ENCODE measurements at regions not wholly inside any gene's neighbourhood (a gene's known extent, or its start where the extent isn't known, plus 50 kb on each side); places are given as distances from the start of the nearest gene placed in this dataset.

DNA sequence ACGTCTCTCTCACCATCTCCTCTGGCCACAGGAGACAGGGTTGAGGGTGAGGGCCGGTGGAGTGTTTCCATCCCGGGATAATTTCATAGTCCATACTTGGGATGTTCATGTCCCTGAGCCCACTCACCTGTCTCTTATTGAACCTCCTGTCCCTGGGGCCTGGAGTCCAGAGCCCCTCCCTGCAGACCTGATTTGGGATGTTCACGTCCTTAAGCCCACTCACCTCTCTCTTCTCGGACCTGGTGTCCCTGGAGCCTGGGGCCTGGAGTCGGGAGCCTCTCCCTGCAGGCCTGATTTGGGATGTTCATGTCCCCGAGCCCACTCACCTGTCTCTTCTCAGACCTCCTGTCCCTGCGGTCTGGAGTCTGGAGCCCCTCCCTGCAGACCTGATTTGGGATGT is 868.2 kb downstream of the BRD1 start:
- TF ChIP-seq KLF16 (tag by site-specific recombination; IDR thresholded peaks at IDR 0.05) (no peak), ZBTB21 (tag by site-specific recombination; IDR thresholded peaks at IDR 0.05) (no peak), ZBTB20 (tag by site-specific recombination; IDR thresholded peaks at IDR 0.05) (no peak), ZNF558 (tag by site-specific recombination; IDR thresholded peaks at IDR 0.05) (no peak), ZNF19 (tag by site-specific recombination; IDR thresholded peaks at IDR 0.05; ENCODE audit: low read depth) (no peak), ZNF202 (tag by site-specific recombination; IDR thresholded peaks at IDR 0.05; ENCODE audit: borderline replicate concordance) (no peak), ZNF248 (tag by site-specific recombination; IDR thresholded peaks at IDR 0.05) (no peak), ZNF660 (tag by site-specific recombination; IDR thresholded peaks at IDR 0.05) (no peak), ZNF792 (tag by site-specific recombination; IDR thresholded peaks at IDR 0.05) (no peak), ZNF155 (tag by site-specific recombination; IDR thresholded peaks at IDR 0.05) (no peak)
- TF ChIP-seq, protein P1, sequence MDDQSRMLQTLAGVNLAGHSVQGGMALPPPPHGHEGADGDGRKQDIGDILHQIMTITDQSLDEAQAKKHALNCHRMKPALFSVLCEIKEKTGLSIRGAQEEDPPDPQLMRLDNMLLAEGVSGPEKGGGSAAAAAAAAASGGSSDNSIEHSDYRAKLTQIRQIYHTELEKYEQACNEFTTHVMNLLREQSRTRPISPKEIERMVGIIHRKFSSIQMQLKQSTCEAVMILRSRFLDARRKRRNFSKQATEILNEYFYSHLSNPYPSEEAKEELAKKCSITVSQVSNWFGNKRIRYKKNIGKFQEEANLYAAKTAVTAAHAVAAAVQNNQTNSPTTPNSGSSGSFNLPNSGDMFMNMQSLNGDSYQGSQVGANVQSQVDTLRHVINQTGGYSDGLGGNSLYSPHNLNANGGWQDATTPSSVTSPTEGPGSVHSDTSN (CRISPR knock-in tag; IDR thresholded peaks at IDR 0.05): no peak
- TF ChIP-seq, protein P2, sequence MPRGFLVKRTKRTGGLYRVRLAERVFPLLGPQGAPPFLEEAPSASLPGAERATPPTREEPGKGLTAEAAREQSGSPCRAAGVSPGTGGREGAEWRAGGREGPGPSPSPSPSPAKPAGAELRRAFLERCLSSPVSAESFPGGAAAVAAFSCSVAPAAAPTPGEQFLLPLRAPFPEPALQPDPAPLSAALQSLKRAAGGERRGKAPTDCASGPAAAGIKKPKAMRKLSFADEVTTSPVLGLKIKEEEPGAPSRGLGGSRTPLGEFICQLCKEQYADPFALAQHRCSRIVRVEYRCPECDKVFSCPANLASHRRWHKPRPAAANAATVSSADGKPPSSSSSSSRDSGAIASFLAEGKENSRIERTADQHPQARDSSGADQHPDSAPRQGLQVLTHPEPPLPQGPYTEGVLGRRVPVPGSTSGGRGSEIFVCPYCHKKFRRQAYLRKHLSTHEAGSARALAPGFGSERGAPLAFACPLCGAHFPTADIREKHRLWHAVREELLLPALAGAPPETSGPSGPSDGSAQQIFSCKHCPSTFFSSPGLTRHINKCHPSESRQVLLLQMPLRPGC (tag by site-specific recombination; IDR thresholded peaks at IDR 0.05): no peak
- TF ChIP-seq, protein P3, sequence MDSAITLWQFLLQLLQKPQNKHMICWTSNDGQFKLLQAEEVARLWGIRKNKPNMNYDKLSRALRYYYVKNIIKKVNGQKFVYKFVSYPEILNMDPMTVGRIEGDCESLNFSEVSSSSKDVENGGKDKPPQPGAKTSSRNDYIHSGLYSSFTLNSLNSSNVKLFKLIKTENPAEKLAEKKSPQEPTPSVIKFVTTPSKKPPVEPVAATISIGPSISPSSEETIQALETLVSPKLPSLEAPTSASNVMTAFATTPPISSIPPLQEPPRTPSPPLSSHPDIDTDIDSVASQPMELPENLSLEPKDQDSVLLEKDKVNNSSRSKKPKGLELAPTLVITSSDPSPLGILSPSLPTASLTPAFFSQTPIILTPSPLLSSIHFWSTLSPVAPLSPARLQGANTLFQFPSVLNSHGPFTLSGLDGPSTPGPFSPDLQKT (IDR thresholded peaks at IDR 0.05; ENCODE audit: borderline replicate concordance, low read depth, low read length): no peak
- TF ChIP-seq, protein P4, sequence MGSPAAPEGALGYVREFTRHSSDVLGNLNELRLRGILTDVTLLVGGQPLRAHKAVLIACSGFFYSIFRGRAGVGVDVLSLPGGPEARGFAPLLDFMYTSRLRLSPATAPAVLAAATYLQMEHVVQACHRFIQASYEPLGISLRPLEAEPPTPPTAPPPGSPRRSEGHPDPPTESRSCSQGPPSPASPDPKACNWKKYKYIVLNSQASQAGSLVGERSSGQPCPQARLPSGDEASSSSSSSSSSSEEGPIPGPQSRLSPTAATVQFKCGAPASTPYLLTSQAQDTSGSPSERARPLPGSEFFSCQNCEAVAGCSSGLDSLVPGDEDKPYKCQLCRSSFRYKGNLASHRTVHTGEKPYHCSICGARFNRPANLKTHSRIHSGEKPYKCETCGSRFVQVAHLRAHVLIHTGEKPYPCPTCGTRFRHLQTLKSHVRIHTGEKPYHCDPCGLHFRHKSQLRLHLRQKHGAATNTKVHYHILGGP (tag by site-specific recombination; IDR thresholded peaks at IDR 0.05): no peak
- TF ChIP-seq, protein P5, sequence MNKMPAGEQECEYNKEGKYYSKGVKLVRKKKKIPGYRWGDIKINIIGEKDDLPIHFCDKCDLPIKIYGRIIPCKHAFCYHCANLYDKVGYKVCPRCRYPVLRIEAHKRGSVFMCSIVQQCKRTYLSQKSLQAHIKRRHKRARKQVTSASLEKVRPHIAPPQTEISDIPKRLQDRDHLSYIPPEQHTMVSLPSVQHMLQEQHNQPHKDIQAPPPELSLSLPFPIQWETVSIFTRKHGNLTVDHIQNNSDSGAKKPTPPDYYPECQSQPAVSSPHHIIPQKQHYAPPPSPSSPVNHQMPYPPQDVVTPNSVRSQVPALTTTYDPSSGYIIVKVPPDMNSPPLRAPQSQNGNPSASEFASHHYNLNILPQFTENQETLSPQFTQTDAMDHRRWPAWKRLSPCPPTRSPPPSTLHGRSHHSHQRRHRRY (tag by site-specific recombination; IDR thresholded peaks at IDR 0.05): no peak
- H3K4me3 ChIP-seq (ENCODE audit: low read depth, low read length): no peak overlapping the region
- no peaks in the 10 kb centered on the region for H3K9me3 ChIP-seq (ENCODE audit: control insufficient read depth, insufficient read depth, low read depth, low read length)
- no peaks in the 10 kb centered on the region for H3K4me1 ChIP-seq (ENCODE audit: control insufficient read depth, insufficient read depth, low read length)
- H3K36me3 ChIP-seq (ENCODE audit: control insufficient read depth in 2 of 2, insufficient read depth in 1 of 2, low read length in 2 of 2): no peaks in the 10 kb centered on the region
- no peak overlapping the region for H3K27ac ChIP-seq (ENCODE audit: extremely low read depth, low read depth, low read length)
- POLR2A ChIA-PET: no interaction called here
- CTCF ChIA-PET: interaction anchor here (0.8 kb wide), 1 partner anchor 15 kb away, joined by 3 read pairs; no protein-coding TSS in a partner anchor

DNA sequence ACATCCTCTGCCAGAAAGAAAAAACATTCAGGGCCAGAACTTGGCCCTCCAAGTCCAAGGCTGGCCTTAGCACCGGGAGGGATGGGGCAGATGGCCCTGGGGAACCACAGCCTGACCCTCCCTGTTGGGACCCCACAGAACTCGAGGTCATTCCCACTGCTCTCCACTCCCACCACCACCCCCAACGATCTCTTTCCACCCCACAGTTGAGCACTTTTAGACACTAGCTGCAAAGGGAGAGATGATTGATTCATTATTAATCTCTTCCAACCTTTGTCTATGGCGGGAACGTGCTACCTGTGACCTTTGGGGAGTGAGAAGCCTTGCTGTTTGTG is 869.7 kb downstream of the BRD1 start:
- TF ChIP-seq WT1 (tag by site-specific recombination; IDR thresholded peaks at IDR 0.05) (no peak), ZNF701 (tag by site-specific recombination; IDR thresholded peaks at IDR 0.05) (no peak), ZNF175 (tag by site-specific recombination; IDR thresholded peaks at IDR 0.05) (no peak), ZNF747 (tag by site-specific recombination; IDR thresholded peaks at IDR 0.05) (no peak), GLIS2 (tag by site-specific recombination; IDR thresholded peaks at IDR 0.05) (no peak), ZNF335 (tag by site-specific recombination; conservative IDR thresholded peaks at IDR 0.05) (no peak)
- TF ChIP-seq, protein P6, sequence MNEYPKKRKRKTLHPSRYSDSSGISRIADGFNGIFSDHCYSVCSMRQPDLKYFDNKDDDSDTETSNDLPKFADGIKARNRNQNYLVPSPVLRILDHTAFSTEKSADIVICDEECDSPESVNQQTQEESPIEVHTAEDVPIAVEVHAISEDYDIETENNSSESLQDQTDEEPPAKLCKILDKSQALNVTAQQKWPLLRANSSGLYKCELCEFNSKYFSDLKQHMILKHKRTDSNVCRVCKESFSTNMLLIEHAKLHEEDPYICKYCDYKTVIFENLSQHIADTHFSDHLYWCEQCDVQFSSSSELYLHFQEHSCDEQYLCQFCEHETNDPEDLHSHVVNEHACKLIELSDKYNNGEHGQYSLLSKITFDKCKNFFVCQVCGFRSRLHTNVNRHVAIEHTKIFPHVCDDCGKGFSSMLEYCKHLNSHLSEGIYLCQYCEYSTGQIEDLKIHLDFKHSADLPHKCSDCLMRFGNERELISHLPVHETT (tag by site-specific recombination; IDR thresholded peaks at IDR 0.05): no peak
- ChIA-PET CTCF (interaction anchor here (0.7 kb wide), 1 partner anchor 134 kb away, joined by 3 read pairs; no protein-coding TSS in a partner anchor), POLR2A (no interaction called here)
- Histone ChIP-seq H3K4me1 (ENCODE audit: control insufficient read depth, insufficient read depth, low read length) (no peaks in the 10 kb centered on the region), H3K36me3 (ENCODE audit: control insufficient read depth in 2 of 2, insufficient read depth in 1 of 2, low read length in 2 of 2) (no peaks in the 10 kb centered on the region), H3K27ac (ENCODE audit: extremely low read depth, low read depth, low read length) (no peak overlapping the region), H3K4me3 (ENCODE audit: low read depth, low read length) (no peak overlapping the region), H3K9me3 (ENCODE audit: control insufficient read depth, insufficient read depth, low read depth, low read length) (no peaks in the 10 kb centered on the region)
